Activated T-cell treated with anti-CD3 and anti-CD28 coated beads for 4 hours (primary cell): ENCODE measurements at regions not wholly inside any gene's neighbourhood (a gene's known extent, or its start where the extent isn't known, plus 50 kb on each side); places are given as distances from the start of the nearest gene placed in this dataset.

ENCODE experiments used
- DNase-seq: peaks from one replicate; pipeline ENCODE4 v3.0.0-alpha.2; 2020

- DNase-seq, result no peak
These were observed 88.5 kb downstream of the ELAPOR2 start for GRCh38 chr7:86970986-86971385.

- DNase-seq, result no peak
These were observed 88.9 kb downstream of the ELAPOR2 start for GRCh38 chr7:86970547-86970946.

GRCh38 chr7:86969865-86970264, 89.6 kb downstream of the ELAPOR2 start:
- no peak for DNase-seq

- DNase-seq, result no peak
These were observed 90.8 kb downstream of the ELAPOR2 start for GRCh38 chr7:86968618-86969017.

GRCh38 chr7:86966916-86967315, 92.5 kb downstream of the ELAPOR2 start:
- DNase-seq, result no peak

DNA sequence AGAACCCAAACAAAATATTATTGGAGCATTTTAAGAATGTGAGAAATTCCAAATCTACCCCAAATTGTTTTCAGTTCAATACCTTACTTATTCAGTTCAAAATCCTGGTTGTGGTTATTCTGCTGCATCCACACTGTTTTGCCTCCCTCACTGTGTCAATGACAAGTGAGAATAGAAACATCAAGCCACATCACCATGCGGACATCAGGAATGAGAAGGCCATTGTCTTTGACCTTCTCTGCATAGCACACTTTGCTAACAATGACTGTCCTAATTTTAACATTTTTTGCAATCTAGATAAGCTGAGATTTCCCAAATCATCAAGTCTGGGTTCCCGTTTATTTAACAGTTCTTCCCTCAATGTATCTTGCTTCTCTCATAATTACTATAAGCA, 93.7 kb downstream of the ELAPOR2 start:
- no peak for DNase-seq

- DNase-seq, result no peak
These were observed 94.3 kb downstream of the ELAPOR2 start for GRCh38 chr7:86964973-86965726.

DNA sequence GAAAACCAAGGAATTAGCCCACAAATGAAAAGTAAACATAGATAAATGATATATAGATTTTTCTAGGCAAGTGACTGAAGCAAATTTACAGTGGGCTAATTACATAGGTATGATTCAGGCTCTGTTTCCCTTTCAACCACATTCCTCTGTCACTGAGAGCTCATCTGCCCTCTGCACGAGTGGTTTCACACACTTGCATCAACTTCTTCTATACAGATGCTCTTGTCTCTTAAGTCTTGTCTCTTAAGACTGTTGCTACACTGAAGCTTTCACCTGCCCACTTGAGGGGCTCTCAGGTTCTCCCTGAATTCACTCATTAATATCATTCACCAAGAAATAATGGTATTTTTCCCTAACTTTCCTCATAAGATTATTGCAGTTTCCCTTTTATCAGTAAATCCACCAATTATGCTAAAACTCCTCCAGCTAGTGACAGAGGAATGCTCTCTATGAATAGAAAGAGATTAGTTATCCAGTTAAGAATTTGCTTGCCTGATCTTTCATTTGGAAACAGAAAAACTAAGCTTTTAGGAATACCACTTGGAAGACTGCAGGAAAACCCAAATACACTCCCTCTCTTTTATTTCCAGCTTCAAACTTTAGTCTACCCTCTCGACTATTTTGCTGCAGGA, 95.7 kb downstream of the ELAPOR2 start:
- no peak for DNase-seq

- DNase-seq, result no peak
These were observed 96.8 kb downstream of the ELAPOR2 start for GRCh38 chr7:86962623-86963022.

DNA sequence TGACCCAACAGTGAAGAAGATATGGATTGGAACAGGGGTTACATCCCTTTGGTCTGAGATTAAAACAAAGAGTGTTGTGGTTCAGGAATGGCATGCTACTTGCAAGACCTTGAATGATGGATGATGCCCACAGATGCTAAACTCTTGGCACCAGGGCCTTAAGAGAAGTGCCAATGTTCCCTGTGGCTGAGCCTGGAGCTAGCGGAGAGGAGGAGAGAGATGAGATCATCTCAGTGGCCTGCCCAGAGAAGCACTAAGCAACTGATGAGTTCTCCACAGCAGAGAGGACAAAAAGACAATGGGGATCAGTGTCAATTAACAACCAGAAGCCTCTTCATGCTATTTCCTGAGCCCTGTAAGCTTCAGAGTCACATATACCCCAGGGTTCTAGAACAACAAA, 97.8 kb downstream of the ELAPOR2 start:
- no peak for DNase-seq

- no peak for DNase-seq
These were observed 101.1 kb downstream of the ELAPOR2 start for GRCh38 chr7:86958380-86958779.

- DNase-seq, result no peak
These were observed 102.9 kb downstream of the ELAPOR2 start for GRCh38 chr7:86956567-86956966.

GRCh38 chr7:86955895-86956503, 103.5 kb downstream of the ELAPOR2 start:
- DNase-seq, result no peak

DNA sequence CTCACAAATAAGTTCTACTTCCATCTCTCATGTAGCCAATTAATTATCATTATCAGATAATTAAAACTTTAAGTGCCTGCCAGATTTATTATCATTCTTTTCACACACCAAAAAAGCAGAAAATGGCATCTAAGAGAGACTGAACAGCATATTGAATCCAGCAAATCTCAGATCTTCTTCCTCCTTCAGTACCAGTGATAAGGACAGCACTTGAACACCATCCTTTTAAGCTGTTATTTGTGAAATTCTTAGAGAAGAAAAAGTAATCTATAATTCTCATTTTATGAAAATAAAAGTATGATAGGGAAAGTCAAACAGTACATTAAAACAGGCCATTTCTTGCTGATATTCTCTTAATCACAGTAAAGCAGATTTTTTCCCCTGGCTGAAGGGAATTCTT, 104.5 kb downstream of the ELAPOR2 start:
- no peak for DNase-seq

- DNase-seq, result no peak
These were observed 105.7 kb downstream of the ELAPOR2 start for GRCh38 chr7:86953653-86954336.

- no peak for DNase-seq
These were observed 106.2 kb downstream of the ELAPOR2 start for GRCh38 chr7:86953219-86953618.

DNA sequence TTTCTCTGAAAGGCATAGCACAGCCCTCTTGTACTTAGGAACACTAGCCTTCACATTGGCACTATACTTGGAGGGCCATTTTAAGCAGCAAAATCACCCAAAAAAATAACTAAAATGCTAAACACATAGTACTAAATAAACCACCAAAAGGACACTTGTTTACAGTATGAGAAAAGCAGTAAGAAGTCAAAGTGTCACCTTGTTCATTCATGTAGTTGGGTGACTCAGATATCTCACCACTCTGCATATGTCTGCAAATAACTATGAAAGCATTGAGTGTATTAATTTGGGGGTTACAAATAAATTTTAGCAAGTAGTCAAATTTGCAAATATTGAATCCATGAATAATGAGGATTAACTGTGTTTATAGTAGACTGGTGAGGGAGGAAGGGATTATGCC, 107.6 kb downstream of the ELAPOR2 start:
- no peak for DNase-seq

GRCh38 chr7:86950944-86951343, 108.5 kb downstream of the ELAPOR2 start:
- DNase-seq, result no peak

DNA sequence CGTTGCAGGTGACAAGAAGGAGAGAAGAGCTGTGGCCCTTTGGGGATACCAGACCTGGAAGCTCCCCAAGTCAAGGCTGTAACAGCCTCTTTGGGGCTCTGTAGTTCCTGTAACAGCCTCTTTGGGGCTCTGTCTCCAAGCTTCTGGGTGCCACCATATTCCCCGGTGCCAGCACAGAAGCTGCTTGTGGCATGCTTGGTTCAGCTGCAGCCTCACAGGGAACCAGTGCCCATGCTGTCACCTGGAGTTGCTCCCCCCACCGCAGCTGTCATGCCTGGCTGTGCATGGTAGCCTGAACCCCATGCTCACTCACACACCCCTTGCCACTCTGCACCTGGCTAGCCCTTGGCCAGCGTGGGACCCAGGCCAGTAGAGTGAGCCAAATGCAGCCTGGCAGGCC, 109.1 kb downstream of the ELAPOR2 start:
- DNase-seq, result no peak

DNA sequence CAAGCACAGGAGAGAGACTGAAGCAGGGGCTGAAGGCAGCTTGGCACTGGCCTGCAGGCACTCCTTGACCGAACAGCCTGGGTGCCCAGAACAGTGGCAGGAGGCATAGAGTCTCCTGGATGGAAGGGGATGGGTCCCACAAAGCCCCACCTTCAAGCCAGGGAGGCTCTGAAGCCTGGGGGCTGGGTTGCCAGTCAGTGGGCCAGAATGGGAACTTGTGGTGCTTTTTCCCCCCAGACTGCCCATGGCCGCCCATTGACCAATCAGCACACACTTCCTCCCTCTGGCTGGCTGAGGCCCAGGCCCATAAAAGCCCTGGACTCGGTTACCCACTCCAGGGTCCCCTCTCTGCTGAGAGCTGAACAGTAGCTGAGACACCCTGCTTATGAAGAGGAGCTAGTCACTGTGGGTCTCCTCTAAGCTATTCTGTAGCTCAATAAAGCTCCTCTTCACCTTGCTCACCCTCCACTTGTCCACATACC, 109.6 kb downstream of the ELAPOR2 start:
- DNase-seq, result no peak

GRCh38 chr7:86949052-86949778, 110.2 kb downstream of the ELAPOR2 start:
- DNase-seq, result no peak

- DNase-seq, result no peak
These were observed 111.5 kb downstream of the ELAPOR2 start for GRCh38 chr7:86947929-86948328.

DNA sequence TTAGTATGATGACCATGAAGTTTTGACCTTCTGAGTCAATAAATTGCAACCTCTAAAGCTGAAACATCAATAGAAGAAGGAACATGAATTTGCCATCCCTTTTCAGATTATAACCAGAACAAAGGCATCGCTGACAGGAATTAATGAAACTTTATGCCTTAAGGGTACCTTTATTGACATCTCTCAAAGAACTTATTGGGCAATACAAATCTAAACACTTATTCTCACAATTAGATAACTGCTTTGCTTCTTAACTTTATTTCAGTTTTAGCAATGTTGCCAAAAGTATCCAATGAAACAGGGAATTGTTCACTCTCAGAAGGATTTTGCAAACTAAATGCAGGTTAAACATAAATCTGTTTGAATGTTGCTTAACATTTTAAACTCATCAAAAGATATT, 116.0 kb downstream of the ELAPOR2 start:
- DNase-seq, result no peak
